HG02840 (cell line): ENCODE measurements at regions not wholly inside any gene's neighbourhood (a gene's known extent, or its start where the extent isn't known, plus 50 kb on each side); places are given as distances from the start of the nearest gene placed in this dataset.
A peak's percentile ranks its signal among the peaks of the same experiment; 100 is the strongest.

ENCODE experiments used
- ATAC-seq: cut with Tn5 transposase; IDR thresholded peaks from one replicate; pipeline ENCODE4 v1.9.1; 2021; ENCODE audit warnings: mild to moderate bottlenecking, moderate library complexity, moderate number of reproducible peaks; ENCODE audit not compliant: unreplicated experiment, low FRiP score

DNA sequence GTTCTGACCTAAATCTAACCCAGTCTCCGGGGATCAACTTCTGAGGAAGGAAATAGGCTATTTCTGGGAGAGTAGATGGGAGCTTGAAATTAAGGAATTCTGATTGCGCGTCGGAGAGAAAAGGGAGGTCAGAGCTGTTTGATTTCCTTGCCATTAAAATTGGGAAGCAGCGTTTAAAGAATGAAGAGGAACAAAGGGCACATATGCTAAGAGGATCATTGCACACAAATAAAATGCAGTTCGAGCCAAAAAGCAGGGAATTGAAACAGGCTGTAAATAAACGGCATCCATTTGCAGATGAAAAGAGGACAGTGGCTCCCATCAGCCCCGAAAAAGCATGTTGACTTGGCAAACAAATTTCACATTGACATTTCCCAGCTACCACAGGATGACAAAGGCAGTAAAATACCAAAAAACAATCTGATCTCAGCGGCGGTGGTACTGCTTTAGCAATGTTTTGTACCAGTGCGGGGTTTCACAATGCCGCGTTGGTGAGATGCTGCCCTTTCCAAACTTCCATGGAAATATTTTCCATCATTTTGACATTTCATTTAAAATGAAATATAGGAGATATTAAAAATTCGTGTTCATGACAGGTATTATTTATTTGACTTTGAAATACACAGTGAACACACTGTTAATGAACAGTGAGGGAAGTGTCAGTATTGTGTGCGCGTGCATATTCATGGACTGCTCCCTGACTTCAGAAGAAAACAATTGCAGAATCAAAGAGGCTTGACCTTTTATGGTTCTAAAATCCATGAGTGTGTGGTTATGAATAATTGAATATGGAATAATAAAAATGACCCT, 108.8 kb downstream of the SQOR start:
- no peak for ATAC-seq

DNA sequence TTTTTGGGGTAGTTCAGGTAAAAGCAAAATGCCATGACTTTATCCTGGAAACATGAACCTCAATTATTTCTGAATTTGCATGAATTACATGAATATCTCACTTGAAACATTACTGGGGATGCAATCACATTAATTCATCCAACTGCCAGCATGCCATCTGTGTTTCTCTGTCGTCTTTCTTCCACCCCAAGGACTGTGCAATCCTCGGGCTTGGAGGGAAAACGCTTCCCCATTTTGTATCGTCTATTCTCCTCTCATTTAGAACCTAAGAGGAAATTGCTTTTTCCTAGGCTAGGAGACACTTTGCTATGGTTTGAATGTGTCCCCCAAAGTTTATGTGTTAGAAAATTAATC, 109.4 kb downstream of the SQOR start:
- ATAC-seq = no peak

DNA sequence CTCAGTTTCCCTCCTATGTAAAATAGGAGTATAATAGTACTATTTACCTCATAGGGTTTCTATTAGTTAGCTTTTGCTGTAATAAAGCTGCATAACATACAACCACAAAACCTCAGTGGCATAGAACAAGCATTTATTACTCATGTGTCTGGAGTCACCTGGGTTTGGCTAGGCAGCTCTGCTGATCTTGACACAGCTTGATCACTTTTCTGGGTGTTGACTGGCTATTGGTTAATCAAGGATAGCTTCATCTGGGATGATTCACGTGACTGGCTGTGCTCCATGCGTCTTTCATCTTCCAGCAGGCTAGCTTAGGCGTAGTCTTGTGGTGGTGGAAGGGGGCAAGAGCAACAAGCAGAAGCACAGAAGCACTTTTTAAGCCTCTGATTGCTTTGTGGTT, 112.6 kb downstream of the SQOR start:
- no peak for ATAC-seq

DNA sequence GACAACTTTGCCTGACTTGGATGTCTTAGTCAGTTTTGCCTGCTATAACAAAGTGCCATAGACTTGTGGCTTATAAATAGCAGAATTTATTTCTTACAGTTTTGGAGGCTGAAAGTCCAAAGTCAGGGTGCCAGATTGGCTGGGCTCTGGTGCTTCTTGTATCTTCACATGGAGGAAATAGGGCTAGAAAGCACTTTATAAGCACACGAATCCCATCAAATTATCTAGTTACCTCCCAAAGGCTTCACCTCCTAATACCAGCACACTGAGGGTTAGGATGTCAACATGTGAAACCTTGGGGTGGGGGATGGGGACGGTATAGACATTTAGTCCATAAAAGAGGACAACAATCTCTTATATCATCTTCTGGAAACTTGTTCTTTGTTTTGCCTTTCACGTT, 116.8 kb downstream of the SQOR start:
- no peak for ATAC-seq

DNA sequence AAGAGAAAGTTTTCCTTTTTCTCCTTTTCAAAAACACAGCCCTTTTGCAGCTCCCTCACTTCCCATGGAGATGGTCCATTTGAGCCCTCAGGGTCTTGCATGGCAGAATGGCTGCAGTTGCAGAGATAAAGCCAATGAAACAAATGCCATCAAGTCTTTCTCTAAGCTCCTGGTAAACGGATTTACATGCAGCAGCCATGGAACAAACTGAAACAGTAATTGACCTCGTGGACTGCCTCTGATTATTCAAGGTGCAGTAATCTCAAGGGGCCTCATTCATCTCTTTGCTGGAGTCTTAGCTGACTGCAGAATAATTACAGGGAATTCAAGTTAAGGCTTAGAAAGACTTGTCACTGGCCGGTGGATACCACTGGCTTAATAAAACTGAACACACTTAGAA, 125.1 kb downstream of the SQOR start:
- no peak for ATAC-seq

DNA sequence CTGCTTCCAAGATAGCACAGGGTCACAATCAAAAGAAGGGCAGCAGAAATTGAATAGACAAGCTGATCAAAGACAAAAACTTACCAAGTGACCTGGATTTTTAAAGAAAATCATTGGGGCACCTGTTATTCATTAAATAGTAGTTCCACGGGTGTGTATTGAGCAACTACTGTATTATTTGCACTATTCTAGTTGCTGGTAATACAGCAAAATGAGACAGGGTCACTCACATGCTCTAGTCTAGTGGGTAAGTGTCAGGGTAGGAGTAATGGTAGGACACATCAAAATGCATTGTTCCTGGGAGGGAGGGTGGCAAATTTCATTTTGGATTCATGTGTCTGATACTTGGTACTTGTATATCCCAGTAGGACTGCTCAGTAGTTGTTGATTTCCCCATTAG, 127.9 kb downstream of the SQOR start:
- ATAC-seq = no peak

DNA sequence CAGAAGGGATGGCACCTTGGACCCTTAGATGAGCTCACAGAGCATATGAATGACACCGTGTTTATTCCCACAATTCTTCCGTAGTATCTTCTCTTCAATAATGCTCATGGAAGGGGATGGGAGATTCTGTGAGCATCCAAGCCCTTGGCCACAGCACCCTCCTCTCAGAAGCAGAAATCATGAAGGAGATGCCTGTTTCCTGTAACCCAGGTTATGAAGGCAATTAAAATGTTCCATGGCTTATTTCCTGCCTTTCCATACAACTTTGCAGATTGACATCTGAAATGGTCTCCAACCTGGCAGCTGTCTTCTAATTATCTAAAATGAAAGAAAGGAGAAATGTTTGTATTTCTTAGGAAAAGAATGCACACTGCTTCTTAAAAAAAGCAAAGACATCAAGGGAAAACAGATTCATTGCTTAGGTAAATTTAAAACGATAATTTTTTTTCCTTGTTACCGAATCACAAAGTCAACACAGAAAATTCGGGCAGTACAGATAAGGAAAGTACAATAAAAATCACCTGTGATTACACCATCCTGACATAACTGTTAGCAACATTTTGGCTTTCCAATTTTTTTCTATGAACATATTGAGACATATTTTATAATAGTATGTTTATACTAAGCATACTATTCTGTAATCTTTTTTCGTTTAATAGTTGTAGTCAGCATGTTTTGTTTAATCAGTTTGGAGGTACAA, 128.5 kb downstream of the SQOR start:
- ATAC-seq = no peak

DNA sequence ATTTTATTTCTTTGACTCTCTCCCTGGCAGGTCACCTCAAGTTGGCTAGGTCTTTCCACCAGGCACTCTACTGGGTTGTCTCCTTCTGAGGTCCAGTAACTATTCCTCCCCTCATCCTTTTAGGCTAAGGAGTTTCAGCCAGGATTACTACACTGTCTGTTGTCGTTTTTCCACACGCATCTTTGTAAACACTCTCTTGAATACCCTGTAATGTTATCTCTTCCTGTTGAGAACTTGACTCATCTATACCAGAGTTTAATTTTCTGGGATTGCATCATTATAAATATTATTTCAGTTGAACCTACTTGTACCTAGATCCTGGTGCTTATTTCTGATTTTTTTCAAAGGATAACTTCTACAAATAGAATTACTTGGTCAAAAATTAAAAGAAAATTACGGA, 138.3 kb downstream of the SQOR start:
- no peak for ATAC-seq

DNA sequence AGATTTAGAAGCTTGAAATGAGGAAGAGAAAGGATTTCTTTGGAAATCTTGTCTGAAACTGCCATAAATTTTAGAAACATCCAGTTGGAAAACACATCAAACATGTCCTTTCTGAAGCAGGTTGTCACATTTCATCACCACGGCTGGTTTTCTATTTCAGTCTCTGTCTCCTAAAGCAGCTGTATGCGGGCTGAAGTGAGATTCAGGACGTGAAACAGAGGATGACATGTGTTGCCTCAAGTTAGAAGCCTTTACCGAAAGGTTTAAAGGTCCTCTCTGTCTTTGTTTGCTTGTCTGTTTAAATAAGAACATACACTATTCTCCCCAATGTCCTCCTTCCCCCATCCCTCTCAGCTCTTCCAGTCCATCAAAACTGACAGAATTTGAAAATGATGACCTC, 141.9 kb downstream of the SQOR start:
- no peak for ATAC-seq

DNA sequence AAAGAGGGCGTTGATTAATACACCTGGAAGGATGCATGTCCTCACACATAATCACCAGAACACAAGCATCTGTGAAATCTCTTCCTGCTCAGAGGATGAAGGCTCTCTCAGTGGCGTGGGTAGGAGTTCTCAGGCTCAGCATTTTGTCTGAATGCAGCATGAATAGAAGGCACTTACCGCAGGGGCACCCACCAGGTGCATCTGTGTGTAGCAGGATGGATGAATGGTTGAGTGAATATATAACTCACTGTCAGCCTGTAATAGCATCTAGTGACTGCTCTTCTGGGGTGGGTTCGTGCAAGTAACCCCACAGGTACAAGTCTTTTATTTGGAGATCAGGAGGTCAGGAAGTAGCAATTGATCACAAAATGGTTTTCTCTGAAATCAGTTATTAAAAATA, 143.0 kb downstream of the SQOR start:
- no peak for ATAC-seq

DNA sequence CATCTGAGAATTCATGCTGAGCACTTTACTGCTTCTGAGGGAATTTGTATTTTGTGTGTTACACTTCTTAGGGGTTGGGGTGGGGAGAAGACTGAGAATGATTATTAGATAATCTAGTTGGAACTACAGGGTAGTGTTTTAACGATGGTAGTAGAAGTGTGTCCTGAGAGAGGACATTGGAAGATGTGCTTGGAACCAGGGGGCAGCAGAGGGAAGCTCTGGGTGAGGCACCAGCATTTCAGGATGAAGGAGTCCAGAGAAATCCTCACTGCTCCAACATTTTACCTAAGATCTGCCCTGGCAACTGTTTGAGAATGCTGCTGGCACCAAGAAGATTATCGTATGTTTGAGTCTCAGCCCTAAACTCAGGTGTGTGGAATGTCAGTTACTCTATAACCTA, 145.5 kb downstream of the SQOR start:
- ATAC-seq = no peak

DNA sequence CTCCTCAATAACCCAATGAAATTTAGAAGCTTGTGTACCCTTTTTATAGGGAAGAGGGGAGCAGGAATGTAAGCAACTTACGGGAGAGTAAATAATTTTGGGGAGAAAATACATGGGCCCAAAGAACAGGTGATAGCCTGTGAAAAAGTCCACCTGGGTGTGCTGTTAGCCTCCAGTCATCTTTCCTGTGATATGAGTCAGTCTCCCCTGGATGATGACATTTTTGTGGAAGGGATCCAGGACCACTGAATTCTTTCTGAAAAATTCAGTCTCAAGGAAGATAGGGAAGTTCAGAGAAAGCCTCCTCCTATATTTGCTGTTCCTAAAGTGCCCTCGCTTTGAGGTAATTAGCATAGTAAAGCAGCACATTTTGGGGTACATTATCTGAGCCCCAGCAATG, 149.8 kb downstream of the SQOR start:
- no peak for ATAC-seq

DNA sequence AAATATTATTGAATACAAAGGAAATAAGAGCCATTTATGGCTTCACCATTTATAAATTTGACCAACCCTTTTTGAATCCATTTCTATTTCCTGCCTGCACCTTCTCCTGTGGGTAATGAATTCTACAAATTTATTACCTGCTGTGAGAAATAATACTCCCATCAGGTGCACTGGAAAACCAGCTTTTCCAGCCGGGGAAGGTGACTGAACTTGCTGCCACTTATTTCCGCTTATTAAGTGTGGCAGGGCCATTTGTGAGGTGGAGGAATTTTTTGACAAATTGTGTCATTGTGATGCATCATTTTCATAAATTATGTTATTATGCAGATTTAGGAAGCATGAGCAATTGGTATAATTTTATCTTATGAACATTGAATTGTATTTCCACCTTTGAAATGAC, 151.1 kb downstream of the SQOR start:
- no peak for ATAC-seq

DNA sequence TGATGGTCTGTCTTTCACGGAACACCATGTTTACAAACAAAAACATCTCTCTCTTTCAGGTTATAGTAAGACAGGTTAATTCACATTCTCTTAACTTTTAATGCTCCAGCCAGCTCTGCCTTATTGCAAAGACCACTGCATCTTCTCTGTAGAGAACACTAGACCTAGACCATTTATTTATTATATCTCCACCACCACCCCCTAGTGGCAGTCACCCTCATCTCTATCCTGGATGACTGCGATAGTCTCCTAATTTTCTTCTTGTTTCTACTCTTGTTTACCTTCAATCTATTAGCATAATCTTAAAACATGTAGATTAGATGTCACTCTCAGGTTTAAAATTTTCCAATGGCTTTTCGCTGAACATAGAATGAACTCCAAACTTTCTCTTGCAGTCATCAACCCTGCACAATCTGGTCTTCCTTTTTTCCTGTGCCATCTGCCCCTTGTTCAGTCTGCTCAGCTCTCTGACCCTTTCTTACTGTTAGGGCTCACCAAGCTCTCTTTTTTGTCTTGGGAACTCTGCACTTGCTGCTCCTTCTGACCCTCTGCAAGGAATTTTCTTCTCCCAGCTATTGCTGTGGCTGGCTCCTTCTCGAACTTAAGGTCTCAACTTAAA, 155.6 kb downstream of the SQOR start:
- no peak for ATAC-seq

DNA sequence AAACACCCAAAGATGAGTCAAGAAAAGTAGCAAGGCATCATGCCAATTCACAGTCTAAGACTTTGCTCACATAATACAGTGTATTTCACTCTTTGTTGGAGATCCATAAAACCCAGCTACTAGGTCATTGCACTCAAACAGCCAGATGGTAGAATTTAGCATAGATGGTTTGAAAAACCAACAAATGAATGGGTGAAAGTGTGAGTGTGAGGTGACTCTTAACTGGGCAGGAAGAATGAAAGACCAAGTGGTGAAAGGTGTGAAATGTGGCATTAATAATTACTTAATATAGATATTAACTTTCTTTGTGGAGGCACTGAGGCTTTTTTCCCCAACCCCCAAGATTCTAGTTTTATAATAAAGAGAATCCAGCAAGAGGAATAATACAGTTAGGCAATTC, 159.5 kb downstream of the SQOR start:
- ATAC-seq = no peak

DNA sequence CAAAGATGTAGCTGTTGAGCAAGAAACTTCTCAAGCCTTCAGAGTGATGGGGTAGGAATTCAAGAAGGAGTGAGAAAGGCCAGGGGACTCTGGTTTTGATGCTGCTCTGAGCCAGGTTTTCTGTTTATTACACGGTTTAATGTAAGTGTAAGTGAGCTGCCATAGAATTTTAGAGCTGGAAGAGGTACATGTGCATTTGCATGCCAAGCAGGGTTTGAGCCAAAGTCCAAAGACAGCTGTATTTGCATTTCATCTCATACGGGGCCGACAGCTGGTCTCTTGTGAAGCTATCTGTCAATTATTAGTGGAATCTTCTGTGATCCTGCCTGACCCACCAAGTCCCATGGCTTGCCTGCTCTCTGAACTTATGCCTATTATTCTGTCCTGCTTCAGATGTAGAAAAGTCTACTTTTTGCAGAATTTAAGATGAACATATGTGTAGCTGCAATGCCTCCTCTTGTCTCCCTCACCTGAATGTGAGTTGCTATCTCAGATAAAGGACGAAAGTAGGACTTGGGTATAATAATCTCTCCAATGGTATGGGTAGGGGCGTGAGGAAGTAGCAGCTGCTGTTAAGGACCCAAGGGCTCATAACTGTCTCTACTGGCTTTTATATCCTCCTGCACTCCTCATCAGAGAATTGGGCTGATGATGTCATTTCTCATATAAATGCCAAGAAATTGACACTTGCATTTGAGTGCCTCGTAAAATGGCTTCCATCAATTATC, 160.0 kb downstream of the SQOR start:
- ATAC-seq = peak; percentile 62

DNA sequence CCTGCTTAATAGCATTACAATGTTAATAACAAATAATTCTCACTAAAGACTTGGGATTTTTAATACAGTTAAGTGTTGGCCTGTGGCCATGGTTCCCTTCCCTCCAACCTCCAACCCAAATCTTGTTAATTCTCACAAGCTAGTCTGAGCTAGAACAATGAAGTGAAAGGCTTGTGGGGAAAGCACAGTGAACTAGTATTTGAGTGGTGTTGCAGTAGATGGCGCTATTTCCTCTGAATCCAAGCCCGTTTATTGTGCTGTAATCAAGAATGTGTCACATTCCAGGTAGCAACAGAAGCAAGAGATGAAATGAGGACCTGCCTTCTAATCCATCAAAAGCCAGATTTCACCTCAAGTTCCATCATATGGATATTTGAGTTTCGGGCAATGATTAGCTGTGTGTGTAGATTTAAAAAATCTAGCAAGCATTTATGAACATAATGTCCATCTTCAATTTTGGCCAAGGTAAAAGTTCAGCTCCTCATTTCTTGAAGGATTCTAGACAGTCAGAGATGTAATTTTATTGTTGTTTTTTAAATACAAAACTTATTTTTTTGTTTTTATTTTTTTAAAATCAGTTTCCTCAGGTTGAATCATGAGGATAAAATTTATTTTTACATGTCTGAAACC, 160.7 kb downstream of the SQOR start:
- no peak for ATAC-seq

DNA sequence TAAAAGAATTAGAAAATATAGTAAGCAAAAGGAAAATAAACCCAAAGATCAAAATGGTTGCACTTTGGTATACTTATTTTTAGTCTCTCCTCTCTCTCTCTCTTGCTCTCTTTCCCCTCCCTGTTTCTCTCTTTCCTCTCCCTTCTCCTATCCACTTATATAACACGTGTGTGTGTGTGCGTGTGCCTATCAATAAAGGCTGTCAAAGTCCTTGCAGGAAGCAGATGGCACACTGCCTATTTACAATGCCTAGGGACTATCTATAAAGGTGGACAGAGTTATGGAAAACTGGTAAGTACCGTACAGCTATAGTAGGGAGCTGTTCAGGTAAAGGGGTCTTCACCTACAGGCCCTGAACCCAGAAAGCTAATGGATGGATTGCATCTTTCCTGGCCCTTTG, 161.6 kb downstream of the SQOR start:
- ATAC-seq = no peak

DNA sequence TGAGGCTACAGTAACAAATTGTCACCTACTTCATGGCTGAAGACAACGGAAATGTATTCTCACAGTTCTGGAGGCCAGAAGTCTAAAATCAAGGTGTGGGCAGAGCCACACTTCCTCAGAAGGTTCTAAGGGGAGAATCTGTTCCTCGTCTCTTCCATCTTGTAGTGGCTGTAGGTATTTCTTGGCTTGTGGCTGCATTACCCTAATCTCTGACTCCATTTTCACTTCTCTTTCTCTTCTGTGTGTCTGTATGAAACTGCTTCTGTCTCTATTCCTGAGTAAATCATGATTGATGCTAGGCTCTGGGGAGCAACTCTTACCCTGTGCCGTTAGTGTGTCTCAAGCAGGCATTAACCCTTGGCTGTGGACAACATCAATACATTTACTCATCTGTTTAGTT, 164.7 kb downstream of the SQOR start:
- no peak for ATAC-seq

DNA sequence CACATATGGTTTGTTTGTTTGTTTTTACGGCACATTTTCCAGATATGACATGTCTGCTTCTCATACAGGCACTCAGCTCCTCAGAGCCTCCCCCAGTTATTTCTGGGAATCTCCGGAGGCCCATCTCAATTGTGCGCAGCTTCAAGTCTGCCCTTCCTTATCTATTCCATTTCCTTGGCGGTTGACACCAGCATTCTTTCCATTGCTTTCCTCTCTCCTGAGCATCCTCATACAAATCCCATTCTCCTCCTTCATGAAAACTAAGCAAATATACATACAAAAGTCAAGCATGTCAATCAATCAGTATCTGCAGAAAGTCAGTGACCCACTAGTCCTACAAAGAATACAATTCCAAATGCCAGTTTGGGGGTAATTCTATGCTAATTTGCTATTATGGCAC, 166.7 kb downstream of the SQOR start:
- ATAC-seq = no peak

DNA sequence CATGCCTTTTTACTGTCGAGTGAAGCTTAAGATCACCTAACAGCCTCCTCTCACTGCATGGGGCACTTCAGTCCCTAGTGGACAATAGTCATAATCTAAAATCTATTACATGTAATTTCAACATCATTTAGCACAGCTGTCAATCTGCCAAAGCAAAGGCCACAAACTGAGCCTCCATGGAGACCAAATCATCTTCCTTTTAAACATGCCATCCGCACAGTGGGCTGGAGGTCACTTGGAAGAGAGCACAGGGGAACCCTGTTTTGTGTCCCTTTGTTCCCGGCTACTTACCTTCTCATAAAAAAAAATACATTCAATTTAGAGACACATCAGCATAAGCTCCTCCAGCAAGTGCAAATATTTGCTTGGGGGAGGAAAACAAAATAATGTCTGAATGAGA, 167.3 kb downstream of the SQOR start:
- ATAC-seq = no peak
